BJ (cell line): ENCODE measurements at regions not wholly inside any gene's neighbourhood (a gene's known extent, or its start where the extent isn't known, plus 50 kb on each side); places are given as distances from the start of the nearest gene placed in this dataset.

ENCODE experiments used
- CTCF ChIA-PET: fragments of 350-600 bp; formaldehyde crosslinking; extraction: SDS; loops from one replicate; lab custom pipeline; 2021; ENCODE audit warnings: antibody characterized with exemption, inconsistent platforms; lab: Yijun Ruan, JAX
- POLR2A ChIA-PET: fragments of 300-600 bp; sonication (Branson Sonifier 250); formaldehyde crosslinking; extraction: SDS; loops from one replicate; lab custom pipeline; 2021; ENCODE audit warnings: antibody characterized with exemption; lab: Charles Lee
- DNase-seq: peaks from one replicate; pipeline ENCODE4 v3.0.0-alpha.2; 2011; ENCODE audit warnings: low read depth
- H3K27me3 ChIP-seq: 2 replicates; pipeline ENCODE4 v1.6.0; 2011; ENCODE audit warnings: low read length; ENCODE audit not compliant: control insufficient read depth, insufficient read depth
- H3K36me3 ChIP-seq: 2 replicates; pipeline ENCODE4 v1.5.1; 2011; ENCODE audit warnings: low read length; ENCODE audit not compliant: control insufficient read depth, insufficient read depth
- H3K4me3 ChIP-seq: 2 replicates; pipeline ENCODE4 v1.5.1; 2011; ENCODE audit warnings: low read depth, mild to moderate bottlenecking, control low read depth, low read length
- CTCF ChIP-seq: IDR thresholded peaks from 2 replicates; pipeline ENCODE4 v1.5.1; 2011; ENCODE audit warnings: low read depth, mild to moderate bottlenecking, control low read depth, inconsistent platforms, low read length, moderate library complexity; ENCODE audit not compliant: insufficient read depth

GRCh38 chr6:41432280-41432679, 96.9 kb downstream of the NCR2 start:
- ChIA-PET POLR2A (no interaction called here), CTCF (interaction anchor here (1.1 to 3.0 kb wide), 4 partner anchors 10 to 64 kb away, joined by 3 to 10 read pairs (median 6); no protein-coding TSS in a partner anchor)
- Histone ChIP-seq H3K4me3 (no peak overlapping the region), H3K27me3 (peaks cover 1% of the 10 kb centered on the region), H3K36me3 (no peaks in the 10 kb centered on the region)
- DNase-seq: no peak
- TF ChIP-seq CTCF: no peak

GRCh38 chr6:41434803-41435481, 99.5 kb downstream of the NCR2 start:
- ChIA-PET POLR2A (no interaction called here), CTCF (interaction anchor here (1.1 kb wide), 1 partner anchor 11 kb away, joined by 3 read pairs; no protein-coding TSS in a partner anchor)
- H3K4me3 ChIP-seq: no peak overlapping the region
- H3K36me3 ChIP-seq: no peaks in the 10 kb centered on the region
- H3K27me3 ChIP-seq: peaks cover 17% of the 10 kb centered on the region
- DNase-seq: no peak
- TF ChIP-seq CTCF: no peak

- ChIA-PET POLR2A (no interaction called here), CTCF (no interaction called here)
- Histone ChIP-seq H3K36me3 (no peaks in the 10 kb centered on the region), H3K4me3 (no peak overlapping the region), H3K27me3 (peaks cover 34% of the 10 kb centered on the region)
- DNase-seq: no peak
- no peak for TF ChIP-seq CTCF
Observed at GRCh38 chr6:41437604-41438003, 102.2 kb downstream of the NCR2 start.

GRCh38 chr6:41438746-41439145, 103.3 kb downstream of the NCR2 start:
- DNase-seq: no peak
- ChIA-PET POLR2A (no interaction called here), CTCF (interaction anchor here (1.2 kb wide), 2 partner anchors 9 to 70 kb away, joined by 3 to 4 read pairs; no protein-coding TSS in a partner anchor)
- no peak overlapping the region for H3K4me3 ChIP-seq
- no peaks in the 10 kb centered on the region for H3K36me3 ChIP-seq
- no peak for TF ChIP-seq CTCF
- H3K27me3 ChIP-seq: peaks cover 40% of the 10 kb centered on the region

- ChIA-PET CTCF (interaction anchor here (1.2 to 1.4 kb wide), 3 partner anchors 8 to 71 kb away, joined by 3 to 5 read pairs (median 4); no protein-coding TSS in a partner anchor), POLR2A (no interaction called here)
- TF ChIP-seq CTCF: no peak
- Histone ChIP-seq H3K36me3 (no peaks in the 10 kb centered on the region), H3K4me3 (no peak overlapping the region), H3K27me3 (peaks cover 47% of the 10 kb centered on the region)
- DNase-seq: no peak
Observed at GRCh38 chr6:41439524-41440418, 104.4 kb downstream of the NCR2 start.
